Aorta (tissue), 5 donors: ENCODE measurements at regions not wholly inside any gene's neighbourhood (a gene's known extent, or its start where the extent isn't known, plus 50 kb on each side); places are given as distances from the start of the nearest gene placed in this dataset.

ENCODE experiments used
- ATAC-seq: fragments of 200-7000 bp; cut with Tn5 transposase; one replicate; pipeline ENCODE4 v1.9.1; 2022; ENCODE audit warnings: moderate library complexity; ENCODE audit not compliant: low FRiP score
- DNase-seq, 2 donors: peaks; one replicate each; pipeline ENCODE4 v3.0.0-alpha.2; 2020
- H3K27ac ChIP-seq, 2 donors: one replicate each; pipeline ENCODE4 v1.5.1; 2013; ENCODE audit warnings: low read length in 2 of 2, mild to moderate bottlenecking in 2 of 2, moderate library complexity in 2 of 2, control low read depth in 1 of 2, inconsistent platforms in 1 of 2, low read depth in 1 of 2
- H3K27me3 ChIP-seq, 2 donors: one replicate each; pipeline ENCODE4 v1.6.1; 2013; ENCODE audit warnings: control low read depth in 1 of 2, low read length in 1 of 2, mild to moderate bottlenecking in 1 of 2, moderate library complexity in 1 of 2; ENCODE audit not compliant: insufficient read depth in 2 of 2, control insufficient read depth in 1 of 2
- H3K36me3 ChIP-seq, 2 donors: one replicate each; pipeline ENCODE4 v1.6.1; 2013; ENCODE audit warnings: control low read depth in 1 of 2, low read length in 1 of 2, mild to moderate bottlenecking in 1 of 2; ENCODE audit not compliant: insufficient read depth in 2 of 2, control insufficient read depth in 1 of 2
- H3K4me1 ChIP-seq, 2 donors: one replicate each; pipeline ENCODE4 v1.6.1; 2013; ENCODE audit warnings: low read length in 2 of 2, control low read depth in 1 of 2, mild to moderate bottlenecking in 1 of 2, moderate library complexity in 1 of 2; ENCODE audit not compliant: insufficient read depth in 2 of 2, control insufficient read depth in 1 of 2
- H3K4me3 ChIP-seq, 2 donors: one replicate each; pipeline ENCODE4 v1.5.1; 2013; ENCODE audit warnings: low read length in 2 of 2, control low read depth in 1 of 2, mild to moderate bottlenecking in 1 of 2
- H3K9me3 ChIP-seq: one replicate; pipeline ENCODE4 v1.6.1; 2013; ENCODE audit warnings: mild to moderate bottlenecking, low read length; ENCODE audit not compliant: control insufficient read depth
- WGBS, 2 donors: extraction: QIAGEN DNeasy Blood & Tissue Kit; methylation state at CpG; one replicate each; pipeline ENCODE4 v1.1.7; 2013; 5-methylcytosine and 5-hydroxymethylcytosine counted together
- intact Hi-C, 2 donors: fragments of 100-400 bp; cut with DNase I; formaldehyde crosslinking; loops; one replicate each; pipeline versions ENCODE4 v1.14.2 to v1.15.0; 2022
- donor health status: healthy with polysubstance abuse.
- donor health status: Bipolar disorder and iron deficiency.
- donor health status: DM: no; HTN: no; CAD: no.
- donor health status: DM: no; HTN: no; CAD: no.
- donor health status: DM: yes; HTN: yes; CAD: no.

DNA sequence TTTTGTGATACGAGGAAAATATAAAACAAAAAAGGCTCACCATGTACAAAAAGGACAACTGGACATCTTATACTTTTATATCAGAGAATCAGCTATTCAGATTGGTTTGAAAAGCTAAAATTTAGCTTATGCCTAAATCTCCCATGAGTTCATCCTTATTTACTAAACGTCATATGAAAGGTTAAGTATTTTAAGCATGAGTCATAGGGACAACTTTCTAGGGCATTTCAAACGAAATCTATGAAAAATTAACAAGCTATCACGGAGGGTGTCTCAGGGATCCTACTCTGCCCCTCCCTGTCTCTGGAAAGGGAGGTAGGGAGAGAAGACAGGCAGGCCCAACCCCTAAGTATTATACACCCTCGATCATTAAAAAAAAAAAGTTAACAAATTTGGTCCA is 124.1 kb upstream of the LOC128125822 start:
- Histone ChIP-seq H3K4me3 (no peak overlapping the region), H3K27me3 (no peaks in the 10 kb centered on the region), H3K4me1 (peaks cover 0 to 2% of the 10 kb centered on the region in 2 donors), H3K36me3 (no peaks in the 10 kb centered on the region), H3K27ac (no peak overlapping the region), H3K9me3 (no peaks in the 10 kb centered on the region)
- 61 to 62% methylated on average over 5 of the region's 5 CpGs for WGBS, 2 donors
- ATAC-seq: no peak
- no peak for DNase-seq
- intact Hi-C loops: no loop called here

GRCh38 chr6:63449714-63450113 is 122.6 kb upstream of the LOC128125822 start:
- H3K4me3 ChIP-seq: no peak overlapping the region
- H3K4me1 ChIP-seq: peaks cover 0 to 2% of the 10 kb centered on the region in 2 donors
- H3K27me3 ChIP-seq: no peaks in the 10 kb centered on the region
- ATAC-seq: no peak
- WGBS, 2 donors: 72 to 75% methylated on average over 2 of the region's 2 CpGs
- intact Hi-C loops: no loop called here
- no peaks in the 10 kb centered on the region for H3K9me3 ChIP-seq
- no peaks in the 10 kb centered on the region for H3K36me3 ChIP-seq
- DNase-seq: no peak
- no peak overlapping the region for H3K27ac ChIP-seq

DNA sequence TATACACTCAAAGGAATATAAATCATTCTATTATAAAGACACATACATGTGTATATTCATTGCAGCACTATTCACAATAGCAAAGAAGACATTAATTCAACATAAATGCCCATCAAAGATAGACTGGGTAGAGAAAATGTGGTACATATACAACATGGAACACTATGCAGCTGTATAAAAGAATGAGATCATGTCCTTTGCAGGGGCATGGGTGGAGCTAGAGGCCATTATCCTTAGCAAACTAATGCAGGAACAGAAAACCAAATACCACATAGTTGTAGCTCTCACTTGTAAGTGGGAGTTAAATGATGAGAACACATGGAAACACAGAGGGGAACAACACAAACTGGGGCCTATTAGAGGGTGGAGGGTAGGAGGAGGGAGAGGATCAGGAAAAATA is 121.0 kb upstream of the LOC128125822 start:
- H3K4me3 ChIP-seq: no peak overlapping the region
- DNase-seq (no peak), ATAC-seq (no peak)
- peaks cover 0 to 2% of the 10 kb centered on the region in 2 donors for H3K4me1 ChIP-seq
- intact Hi-C loops: no loop called here
- H3K9me3 ChIP-seq: no peaks in the 10 kb centered on the region
- no peaks in the 10 kb centered on the region for H3K36me3 ChIP-seq
- no peaks in the 10 kb centered on the region for H3K27me3 ChIP-seq
- no peak overlapping the region for H3K27ac ChIP-seq

GRCh38 chr6:63452125-63452524 is 120.2 kb upstream of the LOC128125822 start:
- Histone ChIP-seq H3K27me3 (no peaks in the 10 kb centered on the region), H3K27ac (no peak overlapping the region), H3K4me1 (peaks cover 0 to 1% of the 10 kb centered on the region in 2 donors), H3K9me3 (no peaks in the 10 kb centered on the region), H3K4me3 (no peak overlapping the region), H3K36me3 (no peaks in the 10 kb centered on the region)
- intact Hi-C loops: no loop called here
- DNase-seq (no peak), ATAC-seq (no peak)
- 58 to 63% methylated on average over 4 of the region's 4 CpGs for WGBS, 2 donors

DNA sequence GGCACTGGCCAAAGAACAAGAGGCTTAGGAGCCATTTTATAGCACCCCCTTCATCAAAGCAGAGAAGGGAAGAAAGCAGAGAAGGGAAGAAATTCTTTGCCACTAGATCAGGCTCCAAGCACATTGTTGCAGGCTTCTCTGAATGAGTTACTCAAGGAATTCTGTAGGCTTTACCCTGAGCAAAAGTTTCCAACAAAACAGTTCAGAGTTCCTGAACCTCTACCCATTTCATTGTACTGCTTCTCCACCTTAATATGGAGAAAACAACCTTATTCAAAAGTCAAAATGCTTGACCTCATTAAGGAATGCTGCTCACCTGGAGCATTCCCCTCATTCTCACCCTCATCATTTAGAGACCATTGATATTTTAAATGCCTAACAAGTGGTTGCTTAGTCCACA is 115.5 kb upstream of the LOC128125822 start:
- no peak overlapping the region for H3K4me3 ChIP-seq
- H3K9me3 ChIP-seq: no peaks in the 10 kb centered on the region
- ATAC-seq: no peak
- no peak overlapping the region for H3K27ac ChIP-seq
- intact Hi-C loops: no loop called here
- DNase-seq: no peak
- no peaks in the 10 kb centered on the region for H3K27me3 ChIP-seq
- no peaks in the 10 kb centered on the region for H3K4me1 ChIP-seq
- no peaks in the 10 kb centered on the region for H3K36me3 ChIP-seq

- H3K4me3 ChIP-seq: no peak overlapping the region
- no peaks in the 10 kb centered on the region for H3K27me3 ChIP-seq
- DNase-seq (no peak), ATAC-seq (no peak)
- no peaks in the 10 kb centered on the region for H3K4me1 ChIP-seq
- no peak overlapping the region for H3K27ac ChIP-seq
- no peaks in the 10 kb centered on the region for H3K9me3 ChIP-seq
- no peaks in the 10 kb centered on the region for H3K36me3 ChIP-seq
- 63 to 69% methylated on average over 6 of the region's 6 CpGs for WGBS, 2 donors
- intact Hi-C loops: no loop called here
Measured at GRCh38 chr6:63458480-63459115, 113.7 kb upstream of the LOC128125822 start.

- no peaks in the 10 kb centered on the region for H3K27me3 ChIP-seq
- H3K4me3 ChIP-seq: no peak overlapping the region
- no peaks in the 10 kb centered on the region for H3K9me3 ChIP-seq
- H3K27ac ChIP-seq: no peak overlapping the region
- no peak for DNase-seq
- no peaks in the 10 kb centered on the region for H3K36me3 ChIP-seq
- intact Hi-C loops: no loop called here
- WGBS, 2 donors: 93 to 97% methylated on average over 5 of the region's 5 CpGs
- H3K4me1 ChIP-seq: no peaks in the 10 kb centered on the region
- no peak for ATAC-seq
Measured at GRCh38 chr6:63459814-63460213, 112.5 kb upstream of the LOC128125822 start.

DNA sequence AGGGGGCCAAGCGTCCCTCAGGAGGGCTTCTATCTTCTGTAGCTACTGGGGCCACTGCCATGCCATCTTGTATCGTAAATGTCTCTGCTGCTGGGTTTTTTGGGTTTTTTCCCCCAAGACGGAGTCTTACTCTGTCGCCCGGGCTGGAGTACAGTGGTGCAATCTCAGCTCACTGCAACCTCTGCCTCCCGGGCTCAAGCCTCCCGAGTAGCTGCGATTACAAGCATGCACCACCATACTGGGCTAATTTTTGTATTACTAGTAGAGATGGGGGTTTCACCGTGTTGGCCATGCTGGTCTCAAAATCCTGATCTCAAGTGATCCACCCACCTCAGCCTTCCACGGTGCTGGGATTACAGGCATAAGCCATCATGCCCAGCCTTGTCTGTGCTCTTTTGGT is 111.3 kb upstream of the LOC128125822 start:
- H3K4me1 ChIP-seq: no peaks in the 10 kb centered on the region
- 94 to 95% methylated on average over 10 of the region's 10 CpGs for WGBS, 2 donors
- DNase-seq (no peak), ATAC-seq (no peak)
- no peaks in the 10 kb centered on the region for H3K9me3 ChIP-seq
- H3K4me3 ChIP-seq: no peak overlapping the region
- H3K27me3 ChIP-seq: no peaks in the 10 kb centered on the region
- no peak overlapping the region for H3K27ac ChIP-seq
- intact Hi-C loops: no loop called here
- H3K36me3 ChIP-seq: no peaks in the 10 kb centered on the region

- no peak overlapping the region for H3K4me3 ChIP-seq
- DNase-seq (no peak), ATAC-seq (no peak)
- no peaks in the 10 kb centered on the region for H3K4me1 ChIP-seq
- no peak overlapping the region for H3K27ac ChIP-seq
- no peaks in the 10 kb centered on the region for H3K9me3 ChIP-seq
- H3K27me3 ChIP-seq: no peaks in the 10 kb centered on the region
- intact Hi-C loops: no loop called here
- no peaks in the 10 kb centered on the region for H3K36me3 ChIP-seq
Measured at GRCh38 chr6:63464060-63464459, 108.2 kb upstream of the LOC128125822 start.
